Stomach (tissue), 4 donors: ENCODE measurements at regions not wholly inside any gene's neighbourhood (a gene's known extent, or its start where the extent isn't known, plus 50 kb on each side); places are given as distances from the start of the nearest gene placed in this dataset.

Experiments used
- CTCF ChIP-seq, 7 experiments: fragments of 450-650 bp in 4 of 7; fragments of 200-600 bp in 3 of 7; sonication (generic) in 3 of 7; IDR thresholded peaks; one replicate each; pipeline ENCODE4 v1.5.1; 2016 to 2019; ENCODE audit warnings: antibody characterized with exemption in 7 of 7, control low read depth in 2 of 7, mild to moderate bottlenecking in 1 of 7
- EP300 ChIP-seq: sonication (generic); formaldehyde crosslinking; IDR thresholded peaks from one replicate; pipeline ENCODE4 v1.6.1; 2017; ENCODE audit warnings: antibody characterized with exemption
- POLR2A ChIP-seq, 4 donors: fragments of 450-650 bp; IDR thresholded peaks; one replicate each; pipeline ENCODE4 v1.6.1; 2016; ENCODE audit warnings: antibody characterized with exemption in 4 of 4, control low read depth in 2 of 4, mild to moderate bottlenecking in 1 of 4, moderate library complexity in 1 of 4

- TF ChIP-seq EP300 (no peak), POLR2A (IDR thresholded peaks at IDR 0.05) (no peak), CTCF (IDR thresholded peaks at IDR 0.05) (no peak)
Observed at GRCh38 chr6:48378884-48379407, 267.9 kb upstream of the PTCHD4 start.
